Hematopoietic multipotent progenitor cell treated with erythropoietin and hydrocortisone succinate and interleukin-3 and kit ligand, for 17 days (in vitro differentiated cells): ENCODE measurements at regions not wholly inside any gene's neighbourhood (a gene's known extent, or its start where the extent isn't known, plus 50 kb on each side); places are given as distances from the start of the nearest gene placed in this dataset.
"Not testable (repeated sequence)": the region's sequence is repeated elsewhere in the genome, so short reads cannot be mapped to it uniquely, and the experiment has no call there.

Source experiments
- DNase-seq: peaks from one replicate; pipeline ENCODE4 v3.0.0-alpha.2; 2015; ENCODE audit warnings: low spot score

DNA sequence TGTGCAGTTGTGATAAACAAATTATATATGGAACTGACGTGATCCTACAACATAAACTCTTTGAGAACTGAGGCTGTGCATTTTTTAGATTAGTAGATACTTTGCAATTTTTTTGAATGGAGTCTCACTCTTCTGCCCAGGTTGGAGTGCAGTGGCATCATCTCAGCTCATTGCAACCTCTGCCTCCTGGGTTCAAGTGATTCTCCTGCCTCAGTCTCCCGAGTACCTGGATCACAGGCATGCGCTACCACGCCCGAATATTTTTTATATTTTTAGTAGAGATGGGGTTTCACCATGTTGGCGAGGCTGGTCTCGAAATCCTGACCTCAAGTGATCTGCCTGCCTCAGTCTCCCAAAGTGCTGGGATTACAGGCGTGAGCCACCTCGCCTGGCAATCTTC lies 145.9 kb downstream of the POTEH start:
- DNase-seq, result not testable (repeated sequence)

DNA sequence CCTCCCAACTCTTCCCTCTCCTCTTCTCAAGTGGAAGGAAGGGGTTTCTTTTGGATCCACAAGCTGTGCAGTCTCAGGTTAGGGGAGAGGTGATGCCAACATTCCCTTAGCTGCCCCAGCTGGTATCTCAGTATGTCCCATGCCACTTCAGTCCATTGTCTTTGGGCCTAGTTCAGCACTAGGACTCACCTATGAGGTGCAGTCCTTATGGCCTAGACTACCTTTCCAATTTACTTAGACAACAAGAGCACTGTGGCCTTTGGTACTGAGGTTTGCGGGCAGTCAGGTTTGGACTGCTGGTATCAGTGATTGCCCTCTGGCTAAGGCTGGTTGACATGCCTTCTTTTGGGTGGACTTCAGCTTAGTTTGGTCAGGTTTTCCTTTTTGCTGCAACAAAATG lies 159.9 kb downstream of the POTEH start:
- not testable (repeated sequence) for DNase-seq

DNA sequence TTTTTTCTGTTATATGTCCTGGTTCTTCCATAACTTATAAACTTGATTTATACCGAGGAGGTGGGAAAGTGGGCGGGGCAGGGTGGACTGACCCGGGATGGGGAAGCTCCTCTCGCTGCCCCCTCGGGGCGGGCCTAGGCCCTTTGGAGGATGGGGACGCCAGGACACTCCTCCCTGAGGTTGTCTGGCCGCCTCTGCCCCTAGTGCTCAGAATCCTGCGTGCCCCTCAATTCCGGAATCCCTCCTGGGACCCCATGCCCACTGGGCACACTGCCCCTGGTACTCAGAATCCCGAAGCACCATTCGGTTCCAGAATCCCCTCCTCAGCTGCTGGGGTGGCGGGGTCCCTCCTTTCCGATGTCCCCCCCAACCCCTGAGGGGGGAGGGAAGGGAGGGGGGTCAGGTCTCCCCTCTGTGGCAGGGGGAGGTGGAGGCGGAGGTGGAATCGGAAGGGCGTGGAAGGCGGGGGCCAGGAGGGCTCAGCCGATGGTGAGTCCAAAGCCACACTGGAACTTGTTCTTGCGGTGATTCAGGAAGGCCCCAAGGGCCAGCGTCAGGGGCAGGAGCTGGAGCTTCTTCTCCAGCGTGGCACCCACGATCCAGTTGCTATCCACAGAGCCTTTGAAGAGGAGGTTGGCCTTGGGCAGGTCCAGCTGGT lies 164.0 kb downstream of the POTEH start:
- DNase-seq, result not testable (repeated sequence)

DNA sequence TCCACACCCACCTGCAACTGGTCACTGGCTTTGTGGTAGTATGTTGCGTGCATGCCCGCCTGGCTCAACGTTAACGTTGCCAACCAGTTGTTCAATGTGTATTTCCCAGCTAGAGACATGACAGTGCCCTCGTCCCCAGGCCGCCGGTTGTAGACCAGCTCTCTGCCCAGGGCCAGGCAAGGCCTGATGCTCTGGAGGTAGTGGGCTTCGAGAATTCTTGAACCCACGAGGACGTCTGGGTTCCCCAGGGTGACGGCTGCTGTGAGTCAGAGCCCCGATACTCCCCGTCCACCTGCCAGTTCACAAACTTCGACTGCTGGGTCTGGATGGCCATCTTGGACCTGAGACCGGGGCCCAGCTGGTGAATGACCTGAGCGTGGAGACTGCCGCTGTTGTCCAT lies 164.6 kb downstream of the POTEH start:
- not testable (repeated sequence) for DNase-seq

DNA sequence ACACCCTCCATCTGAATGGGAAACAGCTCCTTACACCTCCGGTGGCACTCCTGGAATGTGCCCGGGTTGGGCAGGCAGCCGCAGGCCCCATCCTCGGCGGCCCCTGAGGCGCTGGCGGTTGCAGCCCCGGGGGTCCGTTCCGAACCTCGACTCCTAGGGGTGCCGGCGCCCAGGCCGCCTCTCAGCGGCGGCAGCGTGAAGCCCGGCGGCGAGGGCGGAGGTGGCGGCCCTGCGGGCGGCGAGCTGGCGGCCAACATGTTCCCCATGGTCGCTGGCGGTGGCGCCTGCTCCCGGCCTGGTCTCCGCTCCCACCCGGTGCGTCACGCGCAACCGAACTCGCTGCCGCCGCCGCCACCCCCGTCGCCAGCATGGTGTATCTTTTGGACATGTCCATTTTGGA lies 165.2 kb downstream of the POTEH start:
- DNase-seq, result not testable (repeated sequence)

DNA sequence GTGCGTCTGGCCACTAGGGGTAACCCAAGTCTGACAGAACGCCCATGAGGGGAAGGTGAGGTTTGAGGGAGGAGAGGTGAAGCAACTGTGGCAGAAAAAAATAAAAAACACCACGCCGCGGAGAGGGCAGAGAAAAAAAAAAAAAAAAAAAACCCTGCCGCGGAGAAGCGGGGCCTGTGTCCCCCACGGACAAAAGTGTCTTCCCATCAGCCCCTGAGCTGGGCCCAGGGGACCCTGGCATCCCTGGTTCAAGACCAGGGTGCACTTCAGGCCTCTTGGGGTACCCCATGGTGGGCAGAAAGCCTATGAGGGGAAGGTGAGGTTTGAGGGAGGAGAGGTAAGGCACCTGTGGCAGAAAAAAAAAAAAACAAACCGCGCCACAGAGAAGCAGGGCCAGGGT lies 191.1 kb downstream of the POTEH start:
- not testable (repeated sequence) for DNase-seq

DNA sequence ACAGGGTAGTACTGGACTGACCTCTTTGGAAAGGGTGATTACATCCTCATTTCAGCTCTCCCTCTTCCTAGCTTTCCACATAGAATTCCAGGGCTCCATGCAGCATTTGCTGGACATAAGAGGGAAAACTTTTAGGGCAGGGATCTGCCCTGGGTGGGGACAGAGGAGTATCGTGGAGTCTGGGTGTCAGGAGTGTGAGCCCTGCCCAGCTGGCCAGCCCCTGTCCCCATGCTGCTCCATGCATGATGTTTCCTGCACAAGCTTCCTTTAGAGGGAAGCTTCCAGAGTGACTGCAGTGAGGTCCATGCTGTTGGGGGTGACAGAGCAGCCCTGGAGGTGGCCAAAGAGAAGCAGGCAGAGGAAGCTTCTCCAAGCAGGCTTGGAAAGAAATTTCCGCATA lies 214.5 kb downstream of the POTEH start:
- not testable (repeated sequence) for DNase-seq

DNA sequence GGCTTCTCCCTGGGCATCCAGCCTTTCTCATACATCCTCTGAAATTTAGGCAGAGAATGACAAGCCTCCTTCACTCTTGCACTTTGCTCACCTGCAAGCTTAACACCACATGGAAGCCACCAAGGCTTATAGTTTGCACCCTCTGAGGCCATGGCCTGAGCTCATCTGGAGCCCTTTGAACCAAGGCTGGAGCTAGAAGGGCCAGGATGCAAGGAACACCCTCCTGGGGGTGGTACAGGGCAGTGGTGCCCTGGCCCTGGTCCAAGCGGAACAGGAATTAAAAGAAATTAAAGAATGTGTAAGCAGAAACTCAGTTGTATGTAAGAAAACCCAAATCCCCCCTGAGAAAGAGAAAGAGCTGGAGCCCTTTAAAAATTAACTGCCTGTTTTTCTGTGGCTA lies 221.9 kb downstream of the POTEH start:
- not testable (repeated sequence) for DNase-seq

DNA sequence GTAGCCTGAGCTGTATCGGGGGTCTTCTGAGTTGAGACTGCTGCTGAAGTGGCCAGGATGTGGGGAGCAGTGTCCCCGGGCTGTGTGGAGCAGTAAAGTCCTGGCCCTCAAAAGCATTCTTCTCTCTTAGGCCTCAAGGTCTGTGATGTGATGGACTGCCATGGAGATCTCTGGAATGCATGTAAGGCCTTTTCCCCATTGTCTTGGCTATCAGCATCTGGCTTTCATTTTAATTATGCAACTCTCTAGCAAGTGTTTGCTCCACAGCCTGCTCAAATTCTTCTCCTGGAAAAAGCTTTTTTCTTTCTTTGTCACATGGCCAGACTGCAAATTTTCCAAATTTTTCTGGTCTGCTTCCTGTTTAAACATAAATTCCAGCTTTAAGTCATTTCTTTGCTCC lies 229.3 kb downstream of the POTEH start:
- not testable (repeated sequence) for DNase-seq

DNA sequence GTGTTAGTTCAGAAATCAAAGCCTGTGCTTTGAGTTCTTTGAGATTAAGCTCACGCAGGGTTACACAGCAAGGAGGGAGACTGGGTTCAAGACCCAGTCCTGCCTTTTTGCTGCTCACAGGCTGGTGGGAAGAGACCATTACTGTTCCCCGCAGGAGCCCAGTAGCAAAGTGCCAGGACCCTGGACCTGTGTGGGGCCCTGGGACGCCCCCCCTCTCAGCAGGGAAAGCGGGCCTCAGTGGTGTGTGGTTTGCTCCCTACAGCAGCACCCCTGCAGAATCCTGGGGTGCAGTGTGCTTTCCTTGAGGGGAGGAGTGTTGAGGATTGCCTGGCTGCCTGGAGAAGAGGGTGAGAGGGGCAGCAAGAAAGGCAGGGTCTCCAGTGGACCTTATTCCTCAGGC lies 231.1 kb downstream of the POTEH start:
- not testable (repeated sequence) for DNase-seq

DNA sequence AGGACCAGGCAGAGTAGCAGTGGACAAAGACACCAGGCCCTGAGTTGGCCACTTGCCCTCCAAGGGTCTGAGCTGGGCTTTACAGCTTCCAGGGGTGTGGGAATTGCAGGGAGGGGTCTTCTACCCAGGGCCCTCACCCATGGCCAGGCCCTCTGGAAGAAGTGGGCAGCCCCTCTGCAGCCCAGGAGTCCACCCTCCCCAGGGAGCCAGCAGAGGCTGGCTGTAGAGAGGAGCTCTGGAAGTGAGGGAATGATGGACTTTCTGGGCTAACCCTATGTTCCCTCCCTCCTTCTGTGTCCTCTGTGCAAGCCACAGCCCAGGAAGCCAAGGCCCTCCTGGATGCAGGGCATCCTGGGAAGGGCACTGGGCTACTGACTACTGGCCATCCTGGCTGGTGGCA lies 232.3 kb downstream of the POTEH start:
- DNase-seq, result not testable (repeated sequence)

DNA sequence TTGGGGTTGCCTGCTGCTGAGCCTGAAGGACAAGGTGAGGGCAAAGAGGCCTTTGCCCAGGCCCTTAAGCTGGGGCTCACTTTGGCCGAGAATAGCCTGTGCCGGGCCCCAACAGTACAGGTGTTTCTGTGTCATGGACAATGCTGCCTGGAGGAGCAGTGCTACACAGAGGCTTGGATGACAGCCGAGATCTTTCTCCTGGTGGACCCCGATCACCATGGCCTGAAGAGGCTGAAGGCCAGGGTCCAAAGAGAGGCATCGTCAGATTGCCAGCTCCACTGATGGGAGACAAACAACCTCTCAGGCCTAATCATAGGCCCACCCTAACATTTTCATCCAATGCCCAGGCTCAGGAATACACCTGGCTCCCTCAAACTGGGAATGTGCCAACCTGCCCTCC lies 232.8 kb downstream of the POTEH start:
- not testable (repeated sequence) for DNase-seq

DNA sequence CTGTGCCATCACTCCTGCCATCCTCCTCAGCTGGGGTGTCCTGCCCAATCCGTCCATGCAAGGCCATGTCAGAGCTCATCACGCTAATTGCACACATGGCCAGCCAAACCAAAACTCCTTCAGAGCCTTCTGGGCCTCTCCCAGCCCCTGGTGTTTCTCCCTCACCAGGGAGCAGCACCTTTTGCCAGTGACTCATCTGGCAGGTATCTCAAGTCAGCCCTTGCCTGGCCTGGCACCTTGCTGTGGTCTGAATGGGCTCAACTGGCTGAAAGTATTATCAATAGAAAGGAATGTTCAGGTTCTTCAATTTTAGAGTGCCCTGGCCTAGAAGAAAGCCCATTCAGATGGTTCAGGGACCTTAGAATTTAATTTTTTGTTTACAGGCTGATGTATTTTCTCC lies 235.0 kb downstream of the POTEH start:
- not testable (repeated sequence) for DNase-seq

DNA sequence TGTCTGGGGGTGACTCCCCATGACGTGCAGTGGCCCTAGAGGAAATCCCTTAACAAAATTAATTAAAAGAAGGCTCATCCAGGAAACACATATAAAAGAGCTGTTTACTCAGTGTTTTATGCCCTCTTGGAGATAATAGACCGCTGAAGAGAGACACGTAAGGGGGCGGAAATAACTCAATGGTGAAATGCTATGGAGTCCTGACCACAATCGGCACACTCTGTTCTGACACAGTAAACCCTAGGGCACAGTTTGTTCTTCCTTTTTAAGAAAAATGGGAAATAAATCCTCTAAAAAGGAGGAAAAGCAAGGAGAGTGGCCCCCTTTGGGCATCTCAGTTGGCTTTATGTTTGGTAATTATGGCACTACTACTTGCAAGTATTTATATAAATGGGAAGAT lies 237.3 kb downstream of the POTEH start:
- DNase-seq, result not testable (repeated sequence)
